Liver (tissue), 3 donors: ENCODE measurements at regions not wholly inside any gene's neighbourhood (a gene's known extent, or its start where the extent isn't known, plus 50 kb on each side); places are given as distances from the start of the nearest gene placed in this dataset.

ENCODE experiments used
- GABPA ChIP-seq, 2 donors: IDR thresholded peaks in 1 of 2; conservative IDR thresholded peaks in 1 of 2; 2 replicates each; pipeline ENCODE4 v1.6.1; 2016; ENCODE audit warnings: antibody characterized with exemption in 2 of 2, mild to moderate bottlenecking in 1 of 2, moderate library complexity in 1 of 2
- MAX ChIP-seq: IDR thresholded peaks from 2 replicates; pipeline ENCODE4 v1.6.1; 2016; ENCODE audit warnings: antibody characterized with exemption
- RAD21 ChIP-seq, 2 donors: IDR thresholded peaks; 2 replicates each; pipeline ENCODE4 v1.6.1; 2016; ENCODE audit warnings: antibody characterized with exemption in 2 of 2, mild to moderate bottlenecking in 2 of 2
- REST ChIP-seq: IDR thresholded peaks from 2 replicates; pipeline ENCODE4 v1.6.1; 2016; ENCODE audit warnings: antibody characterized with exemption, mild to moderate bottlenecking
- RXRA ChIP-seq, 2 donors: IDR thresholded peaks; 2 replicates each; pipeline ENCODE4 v1.6.1; 2017 to 2018; ENCODE audit warnings: antibody characterized with exemption in 2 of 2, mild to moderate bottlenecking in 1 of 2
- SP1 ChIP-seq: IDR thresholded peaks from 2 replicates; pipeline ENCODE4 v1.6.1; 2018; ENCODE audit warnings: antibody characterized with exemption, mild to moderate bottlenecking
- TAF1 ChIP-seq: conservative IDR thresholded peaks from 2 replicates; pipeline ENCODE4 v1.6.1; 2016; ENCODE audit warnings: antibody characterized with exemption, mild to moderate bottlenecking
- YY1 ChIP-seq: IDR thresholded peaks from 2 replicates; pipeline ENCODE4 v1.6.1; 2016; ENCODE audit warnings: antibody characterized with exemption, mild to moderate bottlenecking
- ZBTB33 ChIP-seq: IDR thresholded peaks from 2 replicates; pipeline ENCODE4 v1.6.1; 2016; ENCODE audit warnings: antibody characterized with exemption
- TF ChIP-seq, protein P1 (sequence below): fragments of 150-350 bp; IDR thresholded peaks from 2 replicates; pipeline ENCODE4 v1.5.1; 2017; ENCODE audit warnings: improper control_type of control experiment, low read depth, low read length; ENCODE audit not compliant: missing input control
- TF ChIP-seq, protein P2 (sequence below): IDR thresholded peaks from 2 replicates; pipeline ENCODE4 v1.6.1; 2016; ENCODE audit warnings: antibody characterized with exemption
- donor health status: healthy.
- donor health status: healthy.

DNA sequence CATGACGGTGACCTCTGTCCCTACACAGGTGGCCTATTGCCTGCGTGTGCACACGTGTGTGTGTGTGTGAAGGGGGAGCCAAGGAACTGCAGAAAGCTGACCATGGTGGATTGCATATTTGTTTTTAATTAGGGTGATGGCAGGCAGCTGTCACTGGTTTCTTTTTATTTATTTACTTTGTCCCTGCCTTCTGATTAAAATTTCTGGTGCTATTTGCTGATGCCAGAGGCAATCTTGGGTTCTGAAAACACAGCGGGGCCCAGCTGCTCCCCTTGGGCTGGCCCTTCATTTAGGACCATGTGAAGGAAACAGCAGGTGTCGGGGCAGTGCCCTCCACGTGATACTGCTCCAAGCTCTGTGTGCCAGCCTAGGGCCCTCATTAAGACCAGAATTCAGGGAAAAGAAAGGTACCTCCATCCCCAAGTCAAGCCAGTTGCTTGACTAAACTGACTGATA, 71.3 kb upstream of the PODXL start:
- TF ChIP-seq, protein P1, sequence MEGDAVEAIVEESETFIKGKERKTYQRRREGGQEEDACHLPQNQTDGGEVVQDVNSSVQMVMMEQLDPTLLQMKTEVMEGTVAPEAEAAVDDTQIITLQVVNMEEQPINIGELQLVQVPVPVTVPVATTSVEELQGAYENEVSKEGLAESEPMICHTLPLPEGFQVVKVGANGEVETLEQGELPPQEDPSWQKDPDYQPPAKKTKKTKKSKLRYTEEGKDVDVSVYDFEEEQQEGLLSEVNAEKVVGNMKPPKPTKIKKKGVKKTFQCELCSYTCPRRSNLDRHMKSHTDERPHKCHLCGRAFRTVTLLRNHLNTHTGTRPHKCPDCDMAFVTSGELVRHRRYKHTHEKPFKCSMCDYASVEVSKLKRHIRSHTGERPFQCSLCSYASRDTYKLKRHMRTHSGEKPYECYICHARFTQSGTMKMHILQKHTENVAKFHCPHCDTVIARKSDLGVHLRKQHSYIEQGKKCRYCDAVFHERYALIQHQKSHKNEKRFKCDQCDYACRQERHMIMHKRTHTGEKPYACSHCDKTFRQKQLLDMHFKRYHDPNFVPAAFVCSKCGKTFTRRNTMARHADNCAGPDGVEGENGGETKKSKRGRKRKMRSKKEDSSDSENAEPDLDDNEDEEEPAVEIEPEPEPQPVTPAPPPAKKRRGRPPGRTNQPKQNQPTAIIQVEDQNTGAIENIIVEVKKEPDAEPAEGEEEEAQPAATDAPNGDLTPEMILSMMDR, result no peak
- TF ChIP-seq ZBTB33 (no peak), MAX (no peak), TAF1 (no peak), RAD21 (IDR thresholded peaks at IDR 0.05) (no peak), YY1 (no peak), GABPA (IDR thresholded peaks at IDR 0.05 in 1 of 2, conservative IDR thresholded peaks at IDR 0.05 in 1 of 2) (no peak), SP1 (no peak), REST (no peak), RXRA (IDR thresholded peaks at IDR 0.05) (no peak)
- TF ChIP-seq, protein P2, sequence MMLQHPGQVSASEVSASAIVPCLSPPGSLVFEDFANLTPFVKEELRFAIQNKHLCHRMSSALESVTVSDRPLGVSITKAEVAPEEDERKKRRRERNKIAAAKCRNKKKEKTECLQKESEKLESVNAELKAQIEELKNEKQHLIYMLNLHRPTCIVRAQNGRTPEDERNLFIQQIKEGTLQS, result no peak
